PC-3 (cell line): ENCODE measurements at regions not wholly inside any gene's neighbourhood (a gene's known extent, or its start where the extent isn't known, plus 50 kb on each side); places are given as distances from the start of the nearest gene placed in this dataset.

Experiments
- EZH2 ChIP-seq: fragments of 300-600 bp; sonication (generic); IDR thresholded peaks from one replicate; pipeline ENCODE4 v1.6.1; 2017; ENCODE audit warnings: antibody characterized with exemption, mild to moderate bottlenecking, low read length; ENCODE audit not compliant: unreplicated experiment
- TF ChIP-seq, protein P1 (sequence below): fragments of 300-600 bp; sonication (generic); conservative IDR thresholded peaks from 2 replicates; pipeline ENCODE4 v1.5.1; 2017; ENCODE audit warnings: antibody characterized with exemption, low read depth, mild to moderate bottlenecking, low read length

DNA sequence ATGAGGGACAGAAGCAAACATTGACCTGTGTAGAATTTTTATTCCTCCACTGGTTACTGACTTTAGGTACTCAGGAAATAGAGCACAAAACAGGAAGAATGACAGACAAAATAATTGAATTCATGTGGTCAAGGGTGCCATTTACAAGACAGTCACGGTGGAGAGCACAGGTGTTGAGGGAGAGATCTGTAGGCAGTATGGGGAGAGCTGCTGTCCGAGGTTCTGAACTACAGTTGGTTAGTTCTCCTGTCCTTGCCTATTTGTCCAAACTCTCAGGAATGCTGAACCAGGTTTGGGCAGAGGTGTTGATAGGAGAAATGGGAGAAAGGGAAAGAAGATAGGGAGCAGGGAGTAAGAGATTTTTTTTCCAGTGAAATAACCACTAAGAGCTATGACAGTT, 178.5 kb upstream of the ZBTB20 start:
- TF ChIP-seq, protein P1, sequence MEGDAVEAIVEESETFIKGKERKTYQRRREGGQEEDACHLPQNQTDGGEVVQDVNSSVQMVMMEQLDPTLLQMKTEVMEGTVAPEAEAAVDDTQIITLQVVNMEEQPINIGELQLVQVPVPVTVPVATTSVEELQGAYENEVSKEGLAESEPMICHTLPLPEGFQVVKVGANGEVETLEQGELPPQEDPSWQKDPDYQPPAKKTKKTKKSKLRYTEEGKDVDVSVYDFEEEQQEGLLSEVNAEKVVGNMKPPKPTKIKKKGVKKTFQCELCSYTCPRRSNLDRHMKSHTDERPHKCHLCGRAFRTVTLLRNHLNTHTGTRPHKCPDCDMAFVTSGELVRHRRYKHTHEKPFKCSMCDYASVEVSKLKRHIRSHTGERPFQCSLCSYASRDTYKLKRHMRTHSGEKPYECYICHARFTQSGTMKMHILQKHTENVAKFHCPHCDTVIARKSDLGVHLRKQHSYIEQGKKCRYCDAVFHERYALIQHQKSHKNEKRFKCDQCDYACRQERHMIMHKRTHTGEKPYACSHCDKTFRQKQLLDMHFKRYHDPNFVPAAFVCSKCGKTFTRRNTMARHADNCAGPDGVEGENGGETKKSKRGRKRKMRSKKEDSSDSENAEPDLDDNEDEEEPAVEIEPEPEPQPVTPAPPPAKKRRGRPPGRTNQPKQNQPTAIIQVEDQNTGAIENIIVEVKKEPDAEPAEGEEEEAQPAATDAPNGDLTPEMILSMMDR, result no peak
- no peak for TF ChIP-seq EZH2
